Pancreas (tissue), 10 donors: ENCODE measurements at regions not wholly inside any gene's neighbourhood (a gene's known extent, or its start where the extent isn't known, plus 50 kb on each side); places are given as distances from the start of the nearest gene placed in this dataset.

ENCODE experiments used
- ATAC-seq, 4 donors: fragments of 200-7000 bp; cut with Tn5 transposase; one replicate each; pipeline versions ENCODE4 v1.8.0 to v1.9.1; 2020; ENCODE audit warnings: mild to moderate bottlenecking in 4 of 4, moderate library complexity in 4 of 4
- DNase-seq, 6 donors: peaks; one replicate each; pipeline ENCODE4 v3.0.0-alpha.2; 2020
- FAIRE-seq: peaks from 2 replicates; lab custom pipeline; 2012; peaks lifted over from hg19 to GRCh38; lab: Jason Lieb, UNC
- H3K27ac ChIP-seq, 4 donors: fragments of 200-600 bp; sonication (generic); 1 replicate in 3 of 4; 2 replicates in 1 of 4; pipeline versions ENCODE4 v1.5.0 to v1.8.0; 2020
- H3K27me3 ChIP-seq, 4 donors: fragments of 200-600 bp; one replicate each; pipeline ENCODE4 v1.8.0; 2021
- H3K36me3 ChIP-seq, 3 donors: fragments of 200-600 bp; sonication (generic) in 1 of 3; one replicate each; pipeline versions ENCODE4 v1.5.0 to v1.8.0; 2020 to 2021
- H3K4me1 ChIP-seq, 3 donors: fragments of 200-600 bp; one replicate each; pipeline ENCODE4 v1.8.0; 2021
- H3K4me3 ChIP-seq, 4 donors: fragments of 200-600 bp; sonication (generic) in 2 of 4; one replicate each; pipeline versions ENCODE4 v1.5.0 to v1.8.0; 2020 to 2021
- H3K9me3 ChIP-seq, 4 donors: fragments of 200-600 bp; one replicate each; pipeline ENCODE4 v1.8.0; 2021
- CTCF ChIP-seq, 4 donors: fragments of 200-600 bp; sonication (generic) in 3 of 4; IDR thresholded peaks; one replicate each; pipeline versions ENCODE4 v1.5.0 to v1.8.0; 2021; ENCODE audit warnings: antibody characterized with exemption in 4 of 4
- WGBS, 2 donors: extraction: QIAGEN DNeasy Blood & Tissue Kit; methylation state at CpG; one replicate each; pipeline ENCODE4 v1.1.7; 2013; 5-methylcytosine and 5-hydroxymethylcytosine counted together
- intact Hi-C, 3 donors: fragments of 100-400 bp; cut with DNase I; formaldehyde crosslinking; loops; one replicate each; pipeline versions ENCODE4 v1.11.1 to v1.14.2; 2022
- donor health status: healthy with polysubstance abuse.
- donor health status: DM: no; HTN: no; CAD: no; lungs with moderate emphysema.
- donor health status: DM: no; HTN: no; CAD: no.
- donor health status: control.
- donor health status: control.
- donor health status: Bipolar disorder and iron deficiency.
- donor health status: DM: yes; HTN: yes; CAD: no.
- donor health status: DM: no; HTN: no; CAD: no.
- donor health status: DM: no; HTN: no; CAD: no.
- donor health status: DM: yes; HTN: yes; CAD: no.

GRCh38 chr7:55280031-55280454 lies 85.1 kb upstream of the LANCL2 start:
- FAIRE-seq: no peak
- Histone ChIP-seq H3K4me1 (no peaks in the 10 kb centered on the region), H3K27me3 (peaks cover 0 to 6% (median 0%) of the 10 kb centered on the region in 4 donors), H3K4me3 (no peak overlapping the region), H3K27ac (no peak overlapping the region), H3K36me3 (no peaks in the 10 kb centered on the region), H3K9me3 (no peaks in the 10 kb centered on the region)
- DNase-seq: peak in 3 of 6 donors; percentile 41 to 70 (median 52)
- TF ChIP-seq CTCF (IDR thresholded peaks at IDR 0.05): peak in 3 of 4 donors; percentile 35 to 45 (median 40)
- intact Hi-C loops: no loop called here
- 4 to 5% methylated on average over 3 of the region's 3 CpGs for WGBS, 2 donors
- peak; percentile 92 to 97 (median 94) for ATAC-seq

DNA sequence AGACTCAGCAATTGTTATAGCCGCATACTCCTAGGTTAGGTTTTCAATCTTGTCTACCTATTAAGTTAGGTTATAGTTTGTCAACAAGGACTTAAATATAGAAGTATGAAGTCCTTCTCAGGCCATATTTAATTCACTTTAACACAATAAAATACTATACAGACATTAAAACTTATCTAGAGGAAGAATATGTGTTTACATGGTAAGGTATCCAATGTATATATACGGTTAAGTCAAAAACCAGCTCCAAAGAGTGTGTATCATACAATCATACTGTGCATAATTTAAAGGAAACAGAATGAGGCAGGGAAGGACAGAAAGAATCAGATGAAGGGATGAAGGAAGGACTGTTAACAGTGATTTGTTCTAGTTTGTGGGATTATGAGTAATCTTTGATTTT lies 79.5 kb upstream of the LANCL2 start:
- TF ChIP-seq CTCF (IDR thresholded peaks at IDR 0.05): no peak
- no peak for ATAC-seq
- no peak for DNase-seq
- FAIRE-seq: no peak
- intact Hi-C loops: loop anchor here in 1 of 3 donors (5.0 kb wide), 1 partner anchor 137 kb away; no protein-coding TSS in a partner anchor
- Histone ChIP-seq H3K9me3 (no peaks in the 10 kb centered on the region), H3K4me1 (no peaks in the 10 kb centered on the region), H3K27me3 (peaks cover 0 to 6% (median 0%) of the 10 kb centered on the region in 4 donors), H3K4me3 (no peak overlapping the region), H3K36me3 (no peaks in the 10 kb centered on the region), H3K27ac (no peak overlapping the region)
- 92% methylated on average over 2 of the region's 2 CpGs for WGBS, 2 donors

GRCh38 chr7:55286666-55287065 lies 78.5 kb upstream of the LANCL2 start:
- TF ChIP-seq CTCF (IDR thresholded peaks at IDR 0.05): no peak
- DNase-seq (no peak), ATAC-seq (no peak), FAIRE-seq (no peak)
- intact Hi-C loops: loop anchor here in 1 of 3 donors (5.0 kb wide), 1 partner anchor 136 kb away; no protein-coding TSS in a partner anchor
- H3K9me3 ChIP-seq: no peaks in the 10 kb centered on the region
- H3K4me3 ChIP-seq: no peak overlapping the region
- 53 to 58% methylated on average over 3 of the region's 3 CpGs for WGBS, 2 donors
- H3K4me1 ChIP-seq: no peaks in the 10 kb centered on the region
- H3K27ac ChIP-seq: no peak overlapping the region
- no peaks in the 10 kb centered on the region for H3K36me3 ChIP-seq
- peaks cover 0 to 6% (median 0%) of the 10 kb centered on the region in 4 donors for H3K27me3 ChIP-seq

GRCh38 chr7:55288070-55288824 lies 76.9 kb upstream of the LANCL2 start:
- no peak for FAIRE-seq
- intact Hi-C loops: loop anchor here in 1 of 3 donors (5.0 kb wide), 1 partner anchor 134 kb away; no protein-coding TSS in a partner anchor
- WGBS, 2 donors: 51 to 52% methylated on average over 5 of the region's 5 CpGs

More at GRCh38 chr7:55288070-55288824, 76.9 kb upstream of the LANCL2 start:
- Histone ChIP-seq H3K9me3 (no peaks in the 10 kb centered on the region), H3K27me3 (peaks cover 0 to 6% (median 0%) of the 10 kb centered on the region in 4 donors), H3K36me3 (no peaks in the 10 kb centered on the region), H3K27ac (no peak overlapping the region), H3K4me1 (no peaks in the 10 kb centered on the region), H3K4me3 (no peak overlapping the region)
- ATAC-seq (no peak), DNase-seq (no peak)
- TF ChIP-seq CTCF (IDR thresholded peaks at IDR 0.05): no peak
